NCI-H2171 treated with DMSO at 0.1 percent for 48 hours (cell line): ENCODE measurements at regions not wholly inside any gene's neighbourhood (a gene's known extent, or its start where the extent isn't known, plus 50 kb on each side); places are given as distances from the start of the nearest gene placed in this dataset.
"Not testable (repeated sequence)": the region's sequence is repeated elsewhere in the genome, so short reads cannot be mapped to it uniquely, and the experiment has no call there.

ENCODE experiments used
- DNase-seq: peaks from one replicate; lab custom pipeline; 2025; lab: John Stamatoyannopoulos, UW

- no peak for DNase-seq
These were observed 97.1 kb downstream of the PLPPR4 start for GRCh38 chr1:99361406-99361805.

DNA sequence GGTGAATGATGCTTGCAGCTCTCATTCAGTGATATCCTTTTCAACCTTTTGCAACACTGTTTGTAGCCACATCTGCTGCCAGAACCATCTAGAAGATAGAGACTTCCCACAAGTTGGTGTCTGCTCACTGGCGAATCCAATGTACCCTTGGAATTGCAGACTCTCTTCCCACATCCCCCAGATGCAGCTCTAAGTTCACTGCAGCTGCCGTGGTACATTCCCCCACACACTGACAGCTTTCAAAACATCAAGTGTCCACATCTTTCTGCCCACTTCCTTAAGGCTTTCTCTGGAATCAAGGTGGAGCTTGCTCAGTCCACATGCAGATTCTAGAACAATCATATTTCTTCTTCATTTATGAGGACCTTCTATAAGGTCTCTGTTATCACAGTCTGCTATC is 99.2 kb downstream of the PLPPR4 start:
- DNase-seq, result no peak

- DNase-seq, result no peak
These were observed 100.8 kb downstream of the PLPPR4 start for GRCh38 chr1:99365141-99365540.

DNA sequence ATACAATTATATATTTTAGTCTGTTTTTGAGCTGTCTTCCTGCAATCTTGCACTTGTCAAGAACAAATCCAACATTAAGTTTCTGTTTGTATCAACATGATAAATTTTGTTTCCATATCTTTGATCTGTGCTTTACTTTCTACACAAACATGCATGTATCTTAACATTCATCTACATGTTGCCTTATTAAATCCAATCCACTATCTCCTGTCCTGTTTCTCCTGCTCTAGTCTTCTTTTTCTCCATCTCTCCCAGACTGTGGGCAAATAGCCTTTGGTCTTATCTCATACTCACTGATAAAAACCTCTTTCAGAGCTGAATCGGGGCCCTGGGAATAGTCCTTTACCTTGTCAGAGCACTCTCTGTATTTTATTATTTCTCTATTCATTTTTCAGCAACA is 101.3 kb downstream of the PLPPR4 start:
- DNase-seq, result no peak

DNA sequence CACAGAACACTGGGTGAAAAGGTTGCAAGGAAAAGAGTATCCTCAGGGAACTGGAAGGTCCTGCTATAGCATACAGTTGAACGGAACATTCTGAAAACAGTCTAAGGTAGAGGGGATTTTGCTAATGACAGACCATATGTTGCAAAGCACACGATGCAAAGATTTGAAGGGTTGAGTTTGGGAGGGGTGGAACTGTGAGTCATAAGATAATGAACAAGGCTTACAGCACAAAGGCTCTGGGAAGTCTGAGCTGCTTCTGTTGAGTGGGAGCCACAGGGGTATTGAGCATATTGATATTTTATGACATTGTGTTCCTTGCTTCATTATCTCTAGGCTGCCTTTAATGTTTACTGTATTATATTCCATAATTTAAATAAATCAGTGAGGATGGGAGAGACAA is 104.9 kb downstream of the PLPPR4 start:
- peak; percentile 71 for DNase-seq

- DNase-seq, result no peak
These were observed 106.2 kb downstream of the PLPPR4 start for GRCh38 chr1:99370476-99370875.

DNA sequence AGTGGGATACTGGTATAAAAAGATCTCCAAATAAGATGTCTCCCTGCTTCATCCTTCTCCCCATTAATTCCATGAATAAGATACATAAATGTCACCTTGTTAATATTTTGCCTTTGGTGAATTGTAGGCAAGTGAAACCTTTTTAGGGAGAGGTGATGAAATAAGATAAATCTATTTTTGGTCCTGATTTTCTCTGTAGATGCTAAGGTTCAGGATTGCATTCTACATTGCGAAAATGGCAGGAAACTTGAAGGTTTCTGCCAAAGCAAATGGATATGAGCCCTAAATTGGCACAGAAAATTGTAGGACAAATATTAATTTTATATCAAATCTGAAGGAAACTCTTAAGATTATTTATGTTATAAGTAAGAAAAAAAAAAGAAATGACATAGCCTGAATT is 107.1 kb downstream of the PLPPR4 start:
- DNase-seq, result no peak

- DNase-seq, result no peak
These were observed 109.8 kb downstream of the PLPPR4 start for GRCh38 chr1:99374109-99374508.

DNA sequence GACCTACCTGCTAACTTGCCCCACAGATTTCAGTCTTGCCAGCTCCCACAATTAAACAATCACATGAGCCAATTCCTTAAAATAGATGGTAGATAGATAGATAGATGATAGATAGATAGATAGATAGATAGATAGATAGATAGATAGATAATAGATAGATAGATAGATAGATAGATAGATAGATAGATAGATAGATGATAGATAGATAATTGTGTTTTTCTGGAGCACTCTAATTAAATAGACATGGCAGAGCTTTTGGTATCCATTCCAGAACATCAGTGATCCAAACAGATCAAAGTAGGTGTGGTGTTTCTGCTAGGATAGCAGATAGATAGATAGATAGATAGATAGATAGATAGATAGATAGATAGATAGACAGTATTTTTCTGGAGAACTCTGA is 110.4 kb downstream of the PLPPR4 start:
- DNase-seq, result not testable (repeated sequence)

DNA sequence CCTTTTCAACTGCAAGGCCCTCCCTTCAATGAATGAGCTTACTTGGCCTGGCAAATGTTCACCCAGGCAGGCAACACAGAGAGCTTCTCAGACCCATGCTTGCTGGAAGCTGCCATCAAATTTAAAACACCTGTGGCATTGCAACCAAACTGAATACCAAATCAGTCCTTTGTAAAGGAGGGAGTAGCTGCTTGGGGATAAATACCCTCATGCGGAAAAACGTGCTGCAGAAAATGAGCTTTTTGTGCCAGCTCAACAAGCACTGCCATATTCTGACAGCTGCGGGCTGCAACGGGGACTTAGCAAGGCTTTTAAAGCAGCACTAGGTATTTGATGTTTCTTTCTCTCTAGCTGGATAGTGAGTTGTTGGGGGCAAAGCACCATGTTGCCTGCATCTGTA is 119.7 kb downstream of the PLPPR4 start:
- DNase-seq, result no peak

- DNase-seq, result no peak
These were observed 121.6 kb downstream of the PLPPR4 start for GRCh38 chr1:99385852-99386251.

DNA sequence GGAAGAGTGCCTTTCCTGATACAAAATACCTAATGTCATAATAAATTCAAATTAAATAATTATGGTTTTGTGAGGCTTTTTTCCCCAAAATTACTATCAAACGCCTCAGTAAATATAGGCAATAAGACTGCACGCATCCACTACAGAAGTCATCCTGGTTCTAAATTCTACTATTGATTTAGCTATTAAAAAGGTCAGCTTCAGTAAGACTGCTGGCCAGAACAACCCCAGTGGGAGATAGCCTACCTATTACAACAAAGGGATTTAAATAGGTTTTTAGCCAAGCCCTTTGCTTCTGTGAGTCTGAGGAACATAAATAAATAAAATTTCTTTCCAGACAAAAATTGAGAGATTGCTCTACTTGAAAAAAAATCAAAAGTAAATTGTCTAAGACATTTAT is 132.1 kb downstream of the PLPPR4 start:
- no peak for DNase-seq

DNA sequence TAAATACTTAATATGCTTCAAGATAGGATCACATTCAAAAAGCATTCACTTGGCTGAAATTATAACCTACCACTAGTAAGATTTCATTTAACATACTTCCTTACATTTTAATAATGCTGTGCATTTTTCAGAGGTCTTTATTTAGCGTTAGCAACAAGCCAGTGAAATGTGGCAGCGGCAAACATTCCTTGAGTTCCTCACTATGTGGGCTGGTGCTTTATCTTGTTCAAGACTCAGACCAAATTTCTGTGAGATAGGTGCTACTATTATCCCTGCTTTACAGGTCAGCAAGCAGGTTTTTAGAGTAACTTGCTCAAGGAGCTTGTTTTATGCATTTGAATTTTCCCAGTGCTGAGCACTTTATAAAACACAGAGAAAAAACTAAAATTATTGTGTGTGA is 132.7 kb downstream of the PLPPR4 start:
- no peak for DNase-seq

DNA sequence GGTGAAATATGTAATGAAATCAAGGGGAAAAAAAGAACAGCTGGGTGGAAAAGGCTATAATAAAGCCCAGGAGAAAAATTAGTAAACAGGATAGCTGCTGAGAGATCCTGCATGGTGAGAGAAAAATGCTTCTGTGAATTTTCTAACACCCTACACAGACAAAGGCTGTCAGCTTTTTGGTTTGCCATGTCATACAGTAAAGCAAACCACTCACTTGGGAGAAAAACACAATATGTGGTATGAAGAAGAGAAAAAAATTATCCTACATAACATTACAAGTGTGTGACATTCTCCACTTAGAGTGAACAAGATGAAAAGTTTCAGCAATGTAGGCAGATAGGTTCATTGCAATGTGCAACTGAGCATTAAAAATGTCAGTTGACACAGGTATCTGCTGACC is 133.6 kb downstream of the PLPPR4 start:
- DNase-seq, result no peak

GRCh38 chr1:99401556-99401955 is 137.3 kb downstream of the PLPPR4 start:
- DNase-seq, result not testable (repeated sequence)

DNA sequence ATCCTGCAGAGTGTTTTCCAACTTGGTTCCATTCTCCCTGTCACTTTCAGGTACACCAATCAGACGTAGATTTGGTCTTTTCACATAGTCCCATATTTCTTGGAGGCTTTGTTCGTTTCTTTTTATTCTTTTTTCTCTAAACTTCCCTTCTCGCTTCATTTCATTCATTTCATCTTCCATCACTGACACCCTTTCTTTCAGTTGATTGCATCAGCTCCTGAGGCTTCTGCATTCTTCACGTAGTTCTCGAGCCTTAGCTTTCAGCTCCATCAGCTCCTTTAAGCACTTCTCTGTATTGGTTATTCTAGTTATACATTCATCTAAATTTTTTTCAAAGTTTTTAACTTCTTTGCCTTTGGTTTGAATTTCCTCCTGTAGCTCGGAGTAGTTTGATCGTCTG is 140.1 kb downstream of the PLPPR4 start:
- DNase-seq, result not testable (repeated sequence)

DNA sequence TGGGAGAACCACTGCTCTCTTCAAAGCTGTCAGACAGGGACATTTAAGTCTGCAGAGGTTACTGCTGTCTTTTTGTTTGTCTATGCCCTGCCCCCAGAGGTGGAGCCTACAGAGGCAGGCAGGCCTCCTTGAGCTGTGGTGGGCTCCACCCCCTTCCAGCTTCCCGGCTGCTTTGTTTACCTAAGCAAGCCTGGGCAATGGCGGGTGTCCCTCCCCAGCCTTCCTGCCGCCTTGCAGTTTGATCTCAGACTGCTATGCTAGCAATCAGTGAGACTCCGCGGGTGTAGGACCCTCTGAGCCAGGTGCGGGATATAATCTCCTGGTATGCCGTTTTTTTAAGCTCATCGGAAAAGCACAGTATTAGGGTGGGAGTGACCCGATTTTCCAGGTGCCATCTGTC is 141.0 kb downstream of the PLPPR4 start:
- peak; percentile 70 for DNase-seq

DNA sequence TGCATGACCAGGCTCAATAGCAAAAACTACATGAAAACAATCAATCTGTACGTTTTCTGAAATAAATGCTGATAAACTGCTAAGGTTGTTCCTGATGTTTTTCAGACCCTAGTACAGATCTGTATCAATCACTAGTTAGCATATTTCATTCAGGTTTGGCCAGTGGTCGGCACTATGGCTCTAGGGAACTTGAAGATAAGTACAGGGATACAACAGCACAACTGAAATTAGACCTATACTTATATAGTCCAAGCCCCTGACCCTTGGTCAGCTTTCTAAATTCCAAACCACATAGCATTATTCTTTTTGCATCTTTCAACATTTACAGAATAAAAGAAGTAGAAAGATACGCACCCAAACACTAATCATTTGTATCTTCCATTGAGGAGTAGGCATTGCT is 142.7 kb downstream of the PLPPR4 start:
- DNase-seq, result no peak

GRCh38 chr1:99424087-99424486 is 159.8 kb downstream of the PLPPR4 start:
- DNase-seq, result no peak

GRCh38 chr1:99429754-99430153 is 165.5 kb downstream of the PLPPR4 start:
- no peak for DNase-seq

DNA sequence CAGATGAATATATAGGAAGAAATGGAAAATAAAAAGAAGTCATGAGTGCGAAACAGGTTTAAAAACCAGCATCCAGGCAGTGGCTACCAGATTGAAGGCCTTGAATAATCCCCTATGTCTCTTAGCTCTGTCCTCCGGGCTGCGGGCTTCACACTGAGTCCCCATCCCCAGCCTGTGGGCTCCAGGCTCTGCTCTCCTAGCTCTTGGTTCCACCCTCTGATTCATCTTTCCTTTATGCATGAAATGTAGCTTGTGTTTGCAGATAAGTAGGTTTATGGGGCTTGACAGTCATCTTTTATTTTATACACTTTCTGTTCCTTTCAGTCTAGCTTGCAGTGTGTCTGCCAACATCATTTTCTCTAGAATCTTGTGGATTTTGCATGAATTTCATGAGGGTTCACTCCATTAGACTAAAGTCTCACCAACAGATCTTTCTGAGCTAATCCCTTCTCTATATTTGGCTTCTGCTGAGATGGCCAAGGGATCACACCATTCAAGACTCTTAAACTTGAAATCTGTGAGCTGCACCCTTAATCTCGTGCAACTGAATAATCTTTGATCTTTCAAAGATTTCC is 174.5 kb downstream of the PLPPR4 start:
- no peak for DNase-seq

DNA sequence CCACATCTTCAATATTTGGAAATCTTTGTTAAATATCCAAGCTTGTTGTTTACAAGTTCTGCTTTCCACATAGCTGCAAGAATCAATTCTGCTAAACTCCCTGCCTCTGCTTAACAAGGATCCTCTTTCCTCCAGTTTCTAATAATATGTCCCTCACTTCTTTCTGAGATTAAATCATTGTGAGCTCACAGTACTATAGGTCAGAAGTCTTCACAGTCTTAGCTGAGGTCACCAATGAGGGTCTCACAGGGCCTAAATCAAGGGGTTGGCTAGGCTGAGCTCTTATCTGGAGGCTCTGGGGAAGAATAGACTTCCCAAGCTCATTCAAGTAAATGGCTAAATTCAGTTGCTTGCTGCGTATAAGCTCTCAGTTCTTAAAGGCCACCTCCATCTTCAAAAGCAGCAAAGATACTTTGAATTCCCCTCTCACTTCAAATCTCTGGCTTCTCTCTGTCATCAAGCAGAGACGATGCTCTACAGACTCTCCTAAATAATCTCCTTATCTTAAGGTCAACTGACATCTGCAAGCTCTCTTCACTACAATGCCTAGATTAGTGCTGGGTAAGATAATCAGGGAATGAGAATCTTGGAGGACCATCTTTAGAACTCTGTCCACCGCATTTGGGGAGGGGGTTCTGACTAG is 175.3 kb downstream of the PLPPR4 start:
- no peak for DNase-seq

DNA sequence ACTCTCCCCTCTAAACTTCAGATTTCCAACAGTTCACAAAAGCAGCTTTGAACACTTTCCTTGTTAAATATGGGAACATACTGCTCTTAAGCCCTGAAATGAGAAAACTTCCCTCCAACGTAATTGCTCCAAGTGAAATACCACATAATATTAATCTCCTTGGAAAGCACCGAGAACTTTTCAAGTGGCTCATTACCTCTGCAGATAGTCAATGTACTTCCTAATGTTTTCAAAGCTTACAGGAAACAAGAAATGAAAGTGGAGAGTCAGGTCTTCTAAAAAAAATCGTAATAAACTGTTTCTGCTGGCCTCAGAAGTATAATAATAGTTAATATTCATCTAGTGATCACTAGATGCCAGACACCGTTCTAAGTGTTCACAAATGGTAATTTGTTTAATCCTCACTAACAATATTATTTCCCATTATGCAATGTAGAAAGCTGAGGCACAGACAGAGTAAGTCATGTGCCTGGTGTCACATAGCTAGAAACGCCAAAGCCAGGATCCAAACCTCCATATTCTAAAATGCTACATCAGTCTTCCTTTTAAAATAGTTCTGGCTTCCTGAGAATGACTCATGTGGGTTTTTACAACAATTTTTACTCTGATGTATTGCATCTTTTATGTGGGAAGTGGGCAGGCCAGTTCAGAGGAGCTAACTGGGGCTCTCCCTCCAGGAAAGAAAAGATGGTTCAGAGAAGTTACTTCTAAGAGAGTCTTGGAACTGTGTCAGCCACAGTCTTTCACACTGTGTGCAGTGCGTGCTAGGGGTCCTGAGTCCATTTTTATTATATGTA is 177.2 kb downstream of the PLPPR4 start:
- no peak for DNase-seq
